PFSK-1 (cell line): ENCODE measurements at regions not wholly inside any gene's neighbourhood (a gene's known extent, or its start where the extent isn't known, plus 50 kb on each side); places are given as distances from the start of the nearest gene placed in this dataset.

ENCODE experiments used
- POLR2AphosphoS5 ChIP-seq: IDR thresholded peaks from 2 replicates; pipeline ENCODE4 v1.6.1; 2012; ENCODE audit warnings: low read depth, mild to moderate bottlenecking, control low read depth, low read length, moderate library complexity
- SIN3A ChIP-seq: IDR thresholded peaks from 2 replicates; pipeline ENCODE4 v1.6.1; 2012; ENCODE audit warnings: mild to moderate bottlenecking, low read length, moderate library complexity, borderline replicate concordance; ENCODE audit not compliant: insufficient read depth
- TAF1 ChIP-seq: IDR thresholded peaks from 2 replicates; pipeline ENCODE4 v1.6.1; 2012; ENCODE audit warnings: low read length, control low read depth, borderline replicate concordance; ENCODE audit not compliant: insufficient read depth
- TF ChIP-seq, protein P1 (sequence below), 2 experiments: IDR thresholded peaks; 2 replicates each; pipeline versions ENCODE4 v1.6.1 to v1.8.0; 2011 to 2012; ENCODE audit warnings: low read depth in 2 of 2, low read length in 2 of 2, control low read depth in 1 of 2, inconsistent platforms in 1 of 2, mild to moderate bottlenecking in 1 of 2, moderate library complexity in 1 of 2; ENCODE audit not compliant: insufficient read depth in 1 of 2

- no peak for TF ChIP-seq SIN3A
- no peak for TF ChIP-seq TAF1
- TF ChIP-seq, protein P1, sequence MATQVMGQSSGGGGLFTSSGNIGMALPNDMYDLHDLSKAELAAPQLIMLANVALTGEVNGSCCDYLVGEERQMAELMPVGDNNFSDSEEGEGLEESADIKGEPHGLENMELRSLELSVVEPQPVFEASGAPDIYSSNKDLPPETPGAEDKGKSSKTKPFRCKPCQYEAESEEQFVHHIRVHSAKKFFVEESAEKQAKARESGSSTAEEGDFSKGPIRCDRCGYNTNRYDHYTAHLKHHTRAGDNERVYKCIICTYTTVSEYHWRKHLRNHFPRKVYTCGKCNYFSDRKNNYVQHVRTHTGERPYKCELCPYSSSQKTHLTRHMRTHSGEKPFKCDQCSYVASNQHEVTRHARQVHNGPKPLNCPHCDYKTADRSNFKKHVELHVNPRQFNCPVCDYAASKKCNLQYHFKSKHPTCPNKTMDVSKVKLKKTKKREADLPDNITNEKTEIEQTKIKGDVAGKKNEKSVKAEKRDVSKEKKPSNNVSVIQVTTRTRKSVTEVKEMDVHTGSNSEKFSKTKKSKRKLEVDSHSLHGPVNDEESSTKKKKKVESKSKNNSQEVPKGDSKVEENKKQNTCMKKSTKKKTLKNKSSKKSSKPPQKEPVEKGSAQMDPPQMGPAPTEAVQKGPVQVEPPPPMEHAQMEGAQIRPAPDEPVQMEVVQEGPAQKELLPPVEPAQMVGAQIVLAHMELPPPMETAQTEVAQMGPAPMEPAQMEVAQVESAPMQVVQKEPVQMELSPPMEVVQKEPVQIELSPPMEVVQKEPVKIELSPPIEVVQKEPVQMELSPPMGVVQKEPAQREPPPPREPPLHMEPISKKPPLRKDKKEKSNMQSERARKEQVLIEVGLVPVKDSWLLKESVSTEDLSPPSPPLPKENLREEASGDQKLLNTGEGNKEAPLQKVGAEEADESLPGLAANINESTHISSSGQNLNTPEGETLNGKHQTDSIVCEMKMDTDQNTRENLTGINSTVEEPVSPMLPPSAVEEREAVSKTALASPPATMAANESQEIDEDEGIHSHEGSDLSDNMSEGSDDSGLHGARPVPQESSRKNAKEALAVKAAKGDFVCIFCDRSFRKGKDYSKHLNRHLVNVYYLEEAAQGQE (IDR thresholded peaks at IDR 0.05; ENCODE audit: insufficient read depth in 1 of 2, low read depth in 2 of 2, low read length in 2 of 2), result no peak
- TF ChIP-seq POLR2AphosphoS5, result no peak
Observed at GRCh38 chr20:41696428-41696827, 78.3 kb upstream of the CHD6 start.
